A673 (cell line): ENCODE measurements at regions not wholly inside any gene's neighbourhood (a gene's known extent, or its start where the extent isn't known, plus 50 kb on each side); places are given as distances from the start of the nearest gene placed in this dataset.

Experiments
- BruUV-seq: library from RNA; stranded (reverse); fragments of 400-500 nt; replicated peaks from 2 replicates; lab custom pipeline; 2021; lab: Mats Ljungman, UMichigan
- CTCF ChIA-PET: fragments of 300-600 bp; sonication (Branson Sonifier 250); formaldehyde crosslinking; loops from one replicate; lab custom pipeline; 2022; ENCODE audit warnings: antibody characterized with exemption; lab: Charles Lee
- POLR2A ChIA-PET: fragments of 300-600 bp; sonication (Branson Sonifier 250); formaldehyde crosslinking; loops from one replicate; lab custom pipeline; 2022; ENCODE audit warnings: antibody characterized with exemption; ENCODE audit not compliant: low non-redundant PET; lab: Charles Lee
- DNase-seq: peaks from one replicate; pipeline ENCODE4 v3.0.0-alpha.2; 2015; ENCODE audit warnings: low spot score
- H3K27ac ChIP-seq: fragments of 200-600 bp; sonication (generic); 2 replicates; pipeline ENCODE4 v1.5.1; 2016; ENCODE audit warnings: mixed run types, low read depth, mild to moderate bottlenecking, mixed read lengths, antibody characterized with exemption, low read length; ENCODE audit not compliant: poor library complexity, severe bottlenecking
- H3K27me3 ChIP-seq: fragments of 200-600 bp; sonication (generic); replicated peaks from 2 replicates; pipeline ENCODE4 v1.6.1; 2017; ENCODE audit warnings: mixed run types, low read depth, mild to moderate bottlenecking, mixed read lengths, antibody characterized with exemption, low read length; ENCODE audit not compliant: insufficient read depth, poor library complexity
- H3K36me3 ChIP-seq: fragments of 200-600 bp; sonication (generic); 2 replicates; pipeline ENCODE4 v1.6.1; 2016; ENCODE audit warnings: mixed run types, mild to moderate bottlenecking, mixed read lengths, antibody characterized with exemption, low read length; ENCODE audit not compliant: insufficient read depth, poor library complexity, severe bottlenecking
- H3K4me1 ChIP-seq: fragments of 200-600 bp; sonication (generic); 2 replicates; pipeline ENCODE4 v1.6.1; 2017; ENCODE audit warnings: mixed run types, mild to moderate bottlenecking, mixed read lengths, antibody characterized with exemption, low read length; ENCODE audit not compliant: insufficient read depth, poor library complexity, severe bottlenecking
- H3K4me3 ChIP-seq: fragments of 200-600 bp; sonication (generic); 2 replicates; pipeline ENCODE4 v1.5.1; 2016; ENCODE audit warnings: low read depth, mixed run types, mild to moderate bottlenecking, mixed read lengths, low read length; ENCODE audit not compliant: poor library complexity, severe bottlenecking
- H3K9me3 ChIP-seq: fragments of 200-600 bp; sonication (generic); 2 replicates; pipeline ENCODE4 v1.6.1; 2016; ENCODE audit warnings: mixed run types, low read depth, mild to moderate bottlenecking, mixed read lengths, antibody characterized with exemption, low read length; ENCODE audit not compliant: poor library complexity, severe bottlenecking
- CTCF ChIP-seq: fragments of 300-800, 200-600 bp; sonication (generic); conservative IDR thresholded peaks from 2 replicates; pipeline ENCODE4 v1.5.1; 2017; ENCODE audit warnings: low read depth, mild to moderate bottlenecking, antibody characterized with exemption, low read length, moderate library complexity, mixed read lengths
- EZH2 ChIP-seq: fragments of 200-600 bp; sonication (generic); IDR thresholded peaks from 2 replicates; pipeline ENCODE4 v1.6.1; 2017; ENCODE audit warnings: borderline replicate concordance, low read depth, mild to moderate bottlenecking, mixed read lengths, antibody characterized with exemption, low read length; ENCODE audit not compliant: poor library complexity, severe bottlenecking
- intact Hi-C: fragments of 100-400 bp; cut with micrococcal nuclease; formaldehyde crosslinking; loops from one replicate; pipeline ENCODE4 v1.10.0; 2022; ENCODE audit not compliant: unreplicated experiment

- Histone ChIP-seq H3K4me1 (no peaks in the 10 kb centered on the region), H3K4me3 (no peak overlapping the region), H3K9me3 (no peaks in the 10 kb centered on the region), H3K27me3 (no peaks in the 10 kb centered on the region), H3K36me3 (no peaks in the 10 kb centered on the region), H3K27ac (no peak overlapping the region)
- DNase-seq = no peak
- intact Hi-C loops = no loop called here
- ChIA-PET CTCF (no interaction called here), POLR2A (no interaction called here)
- BruUV-seq = no TSS peak
- TF ChIP-seq EZH2 (no peak), CTCF (no peak)
Observed at GRCh38 chr11:92696076-92696475, 273.4 kb upstream of the MTNR1B start.

GRCh38 chr11:92697461-92698312, 271.8 kb upstream of the MTNR1B start:
- intact Hi-C loops = no loop called here
- Histone ChIP-seq H3K4me1 (no peaks in the 10 kb centered on the region), H3K27ac (no peak overlapping the region), H3K9me3 (no peaks in the 10 kb centered on the region), H3K36me3 (no peaks in the 10 kb centered on the region), H3K4me3 (no peak overlapping the region), H3K27me3 (no peaks in the 10 kb centered on the region)
- ChIA-PET CTCF (no interaction called here), POLR2A (no interaction called here)
- BruUV-seq = no TSS peak
- TF ChIP-seq EZH2 = no peak
- TF ChIP-seq CTCF = no peak
- no peak for DNase-seq

- H3K27ac ChIP-seq = no peak overlapping the region
- intact Hi-C loops = no loop called here
Observed at GRCh38 chr11:92698742-92699141, 270.7 kb upstream of the MTNR1B start.

More at GRCh38 chr11:92698742-92699141, 270.7 kb upstream of the MTNR1B start:
- H3K27me3 ChIP-seq = no peaks in the 10 kb centered on the region
- no peaks in the 10 kb centered on the region for H3K4me1 ChIP-seq
- ChIA-PET CTCF (no interaction called here), POLR2A (no interaction called here)
- H3K36me3 ChIP-seq = no peaks in the 10 kb centered on the region
- H3K9me3 ChIP-seq = no peaks in the 10 kb centered on the region
- BruUV-seq = no TSS peak
- DNase-seq = no peak
- H3K4me3 ChIP-seq = no peak overlapping the region
- TF ChIP-seq CTCF (no peak), EZH2 (no peak)
